Fibroblast of pulmonary artery (primary cell): ENCODE measurements at regions not wholly inside any gene's neighbourhood (a gene's known extent, or its start where the extent isn't known, plus 50 kb on each side); places are given as distances from the start of the nearest gene placed in this dataset.
"Not testable (repeated sequence)": the region's sequence is repeated elsewhere in the genome, so short reads cannot be mapped to it uniquely, and the experiment has no call there.

Source experiments
- DNase-seq: peaks from one replicate; pipeline ENCODE4 v3.0.0-alpha.2; 2010; ENCODE audit warnings: low read depth
- H3K4me3 ChIP-seq: replicated peaks from 2 replicates; pipeline ENCODE4 v1.5.1; 2011; ENCODE audit warnings: low read depth, mild to moderate bottlenecking, control low read depth, low read length, moderate library complexity
- TF ChIP-seq, protein P1 (sequence below): IDR thresholded peaks from 2 replicates; pipeline ENCODE4 v1.5.1; 2011; ENCODE audit warnings: mild to moderate bottlenecking, control low read depth, low read length, inconsistent platforms; ENCODE audit errors: missing control alignments

DNA sequence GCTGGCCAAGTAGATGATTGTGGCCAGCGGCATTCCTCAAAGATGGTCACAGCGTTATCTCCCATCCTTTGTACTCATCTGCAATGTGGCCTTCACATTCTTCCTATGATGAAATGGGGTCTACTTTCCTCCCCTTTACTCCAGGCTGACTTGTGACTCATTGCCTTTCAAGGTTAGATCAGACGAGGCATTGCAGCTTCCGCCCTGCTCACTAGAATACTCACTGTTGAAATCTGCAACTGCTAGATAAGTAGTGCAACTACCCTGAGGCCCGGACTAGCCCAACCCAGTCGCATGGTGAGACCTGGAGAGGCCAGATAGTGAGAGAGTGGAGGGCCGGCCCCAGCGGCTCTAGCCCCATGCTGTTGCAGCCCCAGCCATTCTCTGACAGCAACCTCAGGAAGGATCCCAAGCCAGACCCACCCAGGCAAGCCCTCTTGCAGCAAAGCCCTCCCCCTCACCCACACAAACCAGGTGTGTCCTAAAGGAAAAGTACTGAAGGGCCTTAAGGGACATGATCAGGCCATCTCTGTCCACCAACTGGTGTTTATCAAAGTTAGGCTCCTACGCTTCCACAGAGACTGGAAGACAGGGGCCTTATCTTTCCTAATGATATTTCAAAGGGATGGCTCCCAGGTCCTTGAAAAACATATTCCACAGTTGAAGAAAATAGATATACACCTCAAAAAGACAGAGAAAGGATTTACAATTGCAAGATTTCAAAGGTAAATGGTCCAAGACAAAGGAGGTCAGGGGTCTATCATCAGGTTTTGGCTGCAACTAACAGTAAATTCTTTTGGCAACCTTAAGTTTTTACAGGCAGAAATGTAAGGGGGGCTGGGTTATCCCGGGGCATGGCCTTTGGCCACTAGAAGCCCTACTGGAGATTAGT is 107.2 kb upstream of the TRIM24 start:
- TF ChIP-seq, protein P1, sequence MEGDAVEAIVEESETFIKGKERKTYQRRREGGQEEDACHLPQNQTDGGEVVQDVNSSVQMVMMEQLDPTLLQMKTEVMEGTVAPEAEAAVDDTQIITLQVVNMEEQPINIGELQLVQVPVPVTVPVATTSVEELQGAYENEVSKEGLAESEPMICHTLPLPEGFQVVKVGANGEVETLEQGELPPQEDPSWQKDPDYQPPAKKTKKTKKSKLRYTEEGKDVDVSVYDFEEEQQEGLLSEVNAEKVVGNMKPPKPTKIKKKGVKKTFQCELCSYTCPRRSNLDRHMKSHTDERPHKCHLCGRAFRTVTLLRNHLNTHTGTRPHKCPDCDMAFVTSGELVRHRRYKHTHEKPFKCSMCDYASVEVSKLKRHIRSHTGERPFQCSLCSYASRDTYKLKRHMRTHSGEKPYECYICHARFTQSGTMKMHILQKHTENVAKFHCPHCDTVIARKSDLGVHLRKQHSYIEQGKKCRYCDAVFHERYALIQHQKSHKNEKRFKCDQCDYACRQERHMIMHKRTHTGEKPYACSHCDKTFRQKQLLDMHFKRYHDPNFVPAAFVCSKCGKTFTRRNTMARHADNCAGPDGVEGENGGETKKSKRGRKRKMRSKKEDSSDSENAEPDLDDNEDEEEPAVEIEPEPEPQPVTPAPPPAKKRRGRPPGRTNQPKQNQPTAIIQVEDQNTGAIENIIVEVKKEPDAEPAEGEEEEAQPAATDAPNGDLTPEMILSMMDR, result no peak
- peak; percentile 94 for DNase-seq
- H3K4me3 ChIP-seq, result no peak overlapping the region

DNA sequence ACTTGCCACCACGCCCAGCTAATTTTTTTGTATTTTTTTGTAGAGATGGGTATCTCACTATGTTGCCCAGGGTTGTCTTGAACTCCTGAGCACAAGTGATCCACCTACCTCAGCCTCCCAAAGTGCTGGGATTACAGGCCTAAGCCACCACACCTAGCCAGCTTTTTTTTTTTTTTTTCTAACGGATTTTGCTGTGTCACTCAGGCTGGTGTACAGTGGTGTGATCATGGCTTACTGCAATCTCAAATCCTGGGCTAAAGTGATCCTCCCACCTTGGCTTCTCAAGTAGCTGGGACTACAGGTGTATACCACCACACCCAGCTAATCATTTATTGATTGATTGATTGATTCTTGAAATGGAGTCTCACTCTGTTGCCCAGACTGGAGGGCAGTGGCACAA is 106.0 kb upstream of the TRIM24 start:
- no peak for DNase-seq
- TF ChIP-seq, protein P1, result no peak

DNA sequence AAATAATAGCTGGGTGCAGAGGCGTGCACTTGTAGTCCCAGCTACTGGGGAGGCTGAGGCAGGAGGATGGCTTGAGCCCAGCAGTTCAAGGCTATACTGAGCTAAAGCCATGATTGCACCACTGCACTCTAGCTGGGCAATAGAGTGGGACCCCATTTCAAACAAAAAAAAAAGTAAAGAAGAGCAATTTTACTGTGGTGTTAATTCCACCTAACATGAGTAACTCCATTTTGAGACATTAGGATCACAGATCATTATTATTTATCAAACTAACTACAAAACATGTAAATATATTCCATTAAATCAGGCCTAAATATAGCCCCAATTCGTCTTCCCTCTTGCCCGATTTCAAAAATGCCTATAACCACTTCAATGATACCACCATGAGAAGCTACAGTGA is 104.8 kb upstream of the TRIM24 start:
- H3K4me3 ChIP-seq, result no peak overlapping the region
- no peak for DNase-seq
- TF ChIP-seq, protein P1, result no peak

More for the DNA sequence above, 106.0 kb upstream of the TRIM24 start:
- no peak overlapping the region for H3K4me3 ChIP-seq

DNA sequence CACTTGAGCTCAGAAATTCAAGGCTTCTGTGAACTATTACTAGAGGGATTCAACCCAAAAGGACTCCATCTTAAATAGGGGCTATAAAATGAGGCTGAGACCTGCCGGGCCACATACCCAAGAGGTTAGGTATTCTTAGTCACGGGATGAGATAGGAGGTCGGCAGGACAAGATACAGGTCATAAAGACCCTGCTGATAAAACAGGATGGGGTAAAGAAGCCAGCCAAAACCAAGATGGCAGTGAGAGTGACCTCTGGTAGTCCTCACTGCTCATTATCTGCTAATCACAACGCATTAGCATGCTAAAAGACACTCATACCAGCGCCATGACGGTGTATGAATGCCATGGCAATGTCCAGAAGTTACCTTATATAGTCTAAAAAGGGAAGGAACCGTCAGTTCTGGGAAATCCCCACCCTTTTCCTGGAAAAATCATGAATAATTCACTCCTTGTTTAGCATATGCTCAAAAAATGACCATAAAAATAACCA is 101.2 kb upstream of the TRIM24 start:
- TF ChIP-seq, protein P1, result no peak
- no peak for DNase-seq

DNA sequence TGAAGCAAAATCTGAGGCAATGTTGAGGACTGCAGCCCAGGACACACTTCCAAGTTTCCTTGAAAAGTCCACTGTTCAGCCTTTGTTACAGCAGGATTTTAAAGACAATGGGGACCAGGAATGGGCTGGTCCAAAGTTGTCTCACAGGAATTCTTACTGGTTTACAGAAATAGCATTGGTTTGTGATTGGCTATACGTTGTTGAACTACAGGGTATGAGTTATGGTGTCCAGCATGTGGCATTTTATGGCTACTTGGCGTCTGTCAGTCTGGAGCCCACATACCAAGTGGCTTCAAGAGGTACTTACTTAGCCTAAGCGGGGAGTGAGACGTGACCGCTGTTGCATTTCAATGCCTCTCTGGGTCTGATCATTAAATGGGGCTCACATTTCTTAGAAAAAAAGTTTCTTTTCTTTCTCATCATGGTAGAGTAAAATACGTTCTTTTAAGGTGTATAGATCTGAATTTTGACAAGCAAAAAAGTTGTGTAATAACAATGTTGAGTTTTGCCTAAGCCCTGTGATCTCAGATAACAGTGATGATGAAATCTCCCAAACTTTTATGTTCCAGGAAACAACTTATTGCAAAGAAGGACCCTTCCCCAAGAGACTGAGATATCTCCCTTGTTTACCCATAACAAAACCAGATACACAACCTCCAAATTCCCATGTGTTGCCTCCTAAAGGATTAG is 100.0 kb upstream of the TRIM24 start:
- DNase-seq, result no peak
- TF ChIP-seq, protein P1, result no peak
- H3K4me3 ChIP-seq, result no peak overlapping the region

More for the DNA sequence above, 101.2 kb upstream of the TRIM24 start:
- H3K4me3 ChIP-seq, result no peak overlapping the region

DNA sequence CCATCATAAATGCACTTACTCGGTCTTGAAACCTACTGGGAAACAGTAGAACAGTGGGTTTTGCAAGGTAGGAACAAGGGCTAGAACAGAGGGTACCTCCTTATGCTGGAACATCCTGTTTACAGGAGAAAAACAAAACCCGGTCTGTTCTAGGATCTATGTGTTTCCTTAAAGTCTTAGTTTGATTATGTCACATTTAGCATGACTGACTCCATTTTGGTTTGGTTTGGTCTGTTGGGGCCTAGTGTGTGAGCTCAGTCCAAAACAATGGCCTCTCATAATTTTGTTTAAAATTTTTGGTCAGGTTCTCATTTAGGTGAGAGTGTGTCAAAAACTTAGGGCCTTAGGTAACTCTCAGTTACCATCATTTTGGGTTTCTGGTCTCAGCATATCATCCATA is 96.3 kb upstream of the TRIM24 start:
- TF ChIP-seq, protein P1, result no peak
- no peak for DNase-seq

DNA sequence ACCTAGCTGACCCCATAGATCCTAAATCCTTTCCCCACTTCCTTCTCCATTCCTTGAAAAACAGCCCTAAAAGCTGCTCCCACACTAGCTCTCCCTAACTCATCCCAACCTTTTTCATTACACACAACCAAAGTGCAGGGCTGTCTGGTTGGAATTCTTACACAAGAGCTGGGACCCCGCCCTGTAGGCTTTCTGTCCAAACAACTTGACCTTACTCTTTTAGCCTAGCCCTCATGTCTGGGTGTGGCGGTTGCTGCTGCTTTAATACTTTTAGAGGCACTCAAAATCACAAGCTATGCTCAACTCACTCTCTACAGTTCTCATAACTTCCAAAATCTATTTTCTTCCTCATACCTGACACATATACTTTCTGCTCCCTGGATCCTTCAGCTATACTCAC is 93.9 kb upstream of the TRIM24 start:
- H3K4me3 ChIP-seq, DNase-seq: not testable (repeated sequence)

More for the DNA sequence above, 96.3 kb upstream of the TRIM24 start:
- no peak overlapping the region for H3K4me3 ChIP-seq

DNA sequence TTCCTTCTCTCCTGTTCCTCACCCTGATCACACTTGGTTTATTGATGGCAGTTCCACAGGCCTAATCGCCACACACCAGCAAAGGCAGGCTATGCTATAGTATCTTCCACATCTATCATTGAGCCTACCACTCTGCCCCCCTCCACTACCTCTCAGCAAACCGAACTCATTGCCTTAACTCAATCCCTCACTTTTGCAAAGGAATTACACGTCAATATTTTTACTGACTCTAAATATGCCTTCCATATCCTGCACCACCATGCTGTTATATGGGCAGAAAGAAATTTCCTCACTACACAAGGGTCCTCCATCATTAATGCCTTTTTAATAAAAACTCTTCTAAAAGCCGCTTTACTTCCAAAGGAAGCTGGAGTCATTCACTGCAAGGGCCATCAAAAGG is 93.4 kb upstream of the TRIM24 start:
- DNase-seq, H3K4me3 ChIP-seq: not testable (repeated sequence)
